ENCODE measurements at regions not wholly inside any gene's neighbourhood (a gene's known extent, or its start where the extent isn't known, plus 50 kb on each side); places are given as distances from the start of the nearest gene placed in this dataset.

- TF ChIP-seq CTCF (conservative IDR thresholded peaks at IDR 0.05) (no peak), ZFX (IDR thresholded peaks at IDR 0.05) (no peak)
Measured at GRCh38 chr4:137905930-137906329, 336.2 kb downstream of the SLC7A11 start.
